Posterior vena cava (tissue), 2 donors: ENCODE measurements at regions not wholly inside any gene's neighbourhood (a gene's known extent, or its start where the extent isn't known, plus 50 kb on each side); places are given as distances from the start of the nearest gene placed in this dataset.

Experiments
- DNase-seq: peaks from one replicate; pipeline ENCODE4 v3.0.0-alpha.2; 2020; ENCODE audit warnings: low spot score
- intact Hi-C, 2 donors: fragments of 100-400 bp; cut with DNase I; formaldehyde crosslinking; loops; one replicate each; pipeline versions ENCODE4 v1.14.1 to v1.14.2; 2022 to 2023
- donor health status: DM: yes; HTN: yes; CAD: no.
- donor health status: DM: yes; HTN: yes; CAD: no.

DNA sequence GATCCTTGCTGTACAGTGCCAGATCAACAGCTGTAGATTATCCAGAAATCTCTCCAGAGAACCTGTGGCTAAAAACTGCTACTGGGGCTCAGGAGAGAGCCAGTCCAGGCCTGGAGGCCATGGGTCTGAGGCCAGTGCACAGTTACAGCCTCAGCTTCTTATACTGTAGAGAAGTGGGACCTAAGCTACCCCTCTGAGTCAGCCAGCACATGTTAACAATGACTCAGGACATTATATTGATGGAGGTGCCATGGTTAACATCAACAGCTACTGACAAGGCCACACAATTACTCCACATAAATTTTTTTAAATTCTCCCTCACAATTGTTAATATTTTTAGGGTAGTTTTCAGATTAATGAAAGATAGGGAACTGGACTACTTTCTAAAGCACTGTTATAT lies 138.5 kb downstream of the RBM26 start:
- intact Hi-C loops = no loop called here

DNA sequence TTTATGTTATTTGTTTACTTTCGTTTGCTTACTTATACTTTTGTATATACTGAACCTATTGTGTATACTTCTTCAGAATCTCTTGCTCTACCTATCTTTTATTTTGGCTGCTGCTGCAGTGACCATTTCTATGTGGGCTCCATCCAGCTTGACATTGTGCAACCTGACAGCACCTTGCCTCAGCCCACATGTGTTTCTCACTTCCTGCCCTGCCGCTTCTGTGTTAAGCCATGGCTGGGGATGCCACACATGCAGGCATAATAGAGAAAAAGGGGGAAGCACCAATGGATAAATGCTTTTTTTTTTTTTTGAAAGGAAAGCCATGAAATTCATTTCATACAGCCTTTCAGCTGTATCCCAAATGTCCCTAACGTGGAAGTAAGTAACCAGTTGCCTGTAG lies 147.6 kb downstream of the RBM26 start:
- no peak for DNase-seq
- intact Hi-C loops = no loop called here

More for the DNA sequence above, 138.5 kb downstream of the RBM26 start:
- DNase-seq = no peak

DNA sequence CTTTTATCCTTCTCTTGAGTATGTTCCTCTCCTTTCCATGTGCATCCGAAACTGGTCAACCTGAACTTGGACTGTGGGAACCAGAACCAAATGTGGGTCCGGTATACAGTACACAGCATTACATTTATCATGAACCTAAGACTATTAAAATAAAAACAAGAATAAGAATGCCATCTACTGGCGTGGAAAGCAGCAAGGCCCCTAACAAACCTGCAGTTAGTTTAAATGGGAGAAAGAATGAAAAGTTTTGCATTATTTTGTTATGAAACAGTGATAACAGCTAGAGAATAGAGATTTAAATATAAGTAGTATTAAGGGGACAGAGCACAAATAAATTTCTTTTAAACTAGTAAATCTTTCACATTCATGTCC lies 159.5 kb downstream of the RBM26 start:
- no peak for DNase-seq

DNA sequence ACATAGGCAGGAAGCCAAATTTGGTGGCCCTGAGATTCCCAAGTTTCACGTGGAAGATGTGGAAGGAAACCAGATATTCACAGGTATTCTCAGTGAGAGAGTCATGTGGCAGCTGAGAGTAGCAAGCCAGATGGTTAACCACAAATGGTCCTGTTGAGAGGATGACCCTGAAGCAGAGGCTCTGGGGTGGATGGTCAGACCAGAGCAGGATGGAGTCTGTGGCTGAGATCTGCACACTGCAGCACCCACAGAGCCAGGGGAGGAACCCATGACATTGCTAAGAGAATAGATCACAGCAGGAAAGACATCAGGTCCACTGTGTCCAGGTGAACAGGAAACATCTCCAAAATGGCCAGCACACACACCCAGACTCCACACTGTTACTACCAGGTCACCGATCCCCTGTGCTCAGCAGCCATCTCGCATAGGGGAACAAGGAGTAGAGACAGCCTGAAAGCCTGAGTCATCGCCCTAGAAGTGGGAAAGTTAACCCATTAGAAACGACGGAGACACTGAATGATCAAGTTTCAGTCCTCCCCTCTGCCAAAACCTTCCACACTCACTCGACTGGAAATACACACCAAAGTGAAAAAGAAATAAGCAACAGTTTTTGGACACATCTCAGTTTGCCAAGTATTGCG lies 160.0 kb downstream of the RBM26 start:
- DNase-seq = no peak
- intact Hi-C loops = loop anchor here in 1 of 2 donors (5.0 kb wide), 1 partner anchor 211 kb away; no protein-coding TSS in a partner anchor

More for the DNA sequence above, 159.5 kb downstream of the RBM26 start:
- intact Hi-C loops = loop anchor here in 1 of 2 donors (5.0 kb wide), 1 partner anchor 211 kb away; no protein-coding TSS in a partner anchor

DNA sequence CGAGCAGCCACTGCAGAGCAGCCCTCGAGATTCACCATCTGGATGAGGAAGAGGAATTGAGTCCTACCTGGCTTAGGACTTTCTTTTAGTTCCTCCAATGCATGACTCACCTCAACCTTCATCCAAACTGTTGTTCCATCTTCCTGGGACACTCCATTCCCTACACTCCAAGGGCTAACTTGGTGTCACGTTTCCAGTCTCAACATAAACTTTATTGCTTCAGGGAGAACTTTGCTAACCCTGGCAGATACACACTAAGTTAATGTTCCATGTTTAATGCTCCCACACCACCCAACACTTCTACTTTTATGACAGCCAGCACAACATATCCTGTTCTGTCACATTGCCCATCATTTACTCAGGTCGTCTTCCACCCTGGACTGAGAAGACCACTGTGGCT lies 164.4 kb downstream of the RBM26 start:
- DNase-seq = no peak
- intact Hi-C loops = no loop called here

DNA sequence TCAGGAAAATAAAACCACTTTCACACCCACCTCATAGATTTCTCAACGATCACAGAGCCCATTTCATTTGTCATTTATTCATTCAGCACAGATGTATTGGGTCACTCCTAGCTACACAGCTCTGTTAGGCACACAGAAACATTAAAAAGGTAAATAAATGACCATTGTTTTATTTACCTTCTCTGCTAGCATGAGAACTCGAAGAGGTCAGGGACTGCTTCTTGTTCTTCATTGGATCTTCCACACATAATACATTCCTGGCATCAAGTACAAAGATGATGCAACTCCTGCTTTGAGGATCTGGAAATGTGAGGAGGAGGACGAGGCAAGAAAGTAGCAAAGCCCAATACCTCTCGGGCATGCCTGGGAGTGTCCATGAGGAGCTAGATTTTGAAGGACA lies 168.1 kb downstream of the RBM26 start:
- intact Hi-C loops = no loop called here
- DNase-seq = no peak

DNA sequence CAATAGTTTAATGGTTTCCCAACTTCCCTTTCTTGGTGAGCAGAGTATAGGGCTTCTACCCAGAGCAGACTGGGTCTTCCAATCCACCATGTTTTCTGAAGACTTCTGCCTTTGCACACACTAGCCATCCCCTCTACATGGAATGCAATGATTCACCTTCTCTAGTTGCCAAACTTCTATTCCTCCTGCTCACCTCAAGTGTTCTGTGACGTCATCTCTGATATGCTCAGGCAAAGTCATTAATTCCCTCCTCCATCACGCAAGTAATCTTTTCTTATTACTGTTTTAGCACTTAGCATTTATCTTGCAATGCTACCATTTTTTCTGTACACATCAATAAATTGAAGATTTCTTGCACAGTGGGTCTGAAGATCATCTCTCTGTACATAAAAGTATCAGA lies 174.2 kb downstream of the RBM26 start:
- intact Hi-C loops = no loop called here
- DNase-seq = no peak

- DNase-seq = no peak
- intact Hi-C loops = no loop called here
These were observed 176.3 kb downstream of the RBM26 start for GRCh38 chr13:79229761-79230160.

DNA sequence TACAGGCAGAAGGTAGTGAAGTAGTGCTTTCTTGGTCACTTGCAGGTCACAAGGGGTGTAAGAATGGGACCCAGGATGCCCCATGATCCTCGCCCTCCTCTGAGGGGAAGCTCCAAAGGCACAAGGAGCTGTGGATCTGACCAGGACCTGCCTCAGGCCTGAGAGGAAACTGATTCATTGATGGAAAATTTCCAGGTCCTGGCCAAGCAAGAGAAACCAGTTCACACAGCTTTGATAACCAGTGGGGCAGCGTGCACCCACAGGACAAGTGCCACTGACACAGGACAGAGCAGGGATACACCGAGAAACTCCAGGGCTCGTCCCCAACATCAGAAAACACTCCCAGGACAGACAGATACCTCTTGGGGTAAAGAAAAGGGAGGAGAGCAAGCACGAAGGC lies 177.1 kb downstream of the RBM26 start:
- intact Hi-C loops = no loop called here
- no peak for DNase-seq

DNA sequence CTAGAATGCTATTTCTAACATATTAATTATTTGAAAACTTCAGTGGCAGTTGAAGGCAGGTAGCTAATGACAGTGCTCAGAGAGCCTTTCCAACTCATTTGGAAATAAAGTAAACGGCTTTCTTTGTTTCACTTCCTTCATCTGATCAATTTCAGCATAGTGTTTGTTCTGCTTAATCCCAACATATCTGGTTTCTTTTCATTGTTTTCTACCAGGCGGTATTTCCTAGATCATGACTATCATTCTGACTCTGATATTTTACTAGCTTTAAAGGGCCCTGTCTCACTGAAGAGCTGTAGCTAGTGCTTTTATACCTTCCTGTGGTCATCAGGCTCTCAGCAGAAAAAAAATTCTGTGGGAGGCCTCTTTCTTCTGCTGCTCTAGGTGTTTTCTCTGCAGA lies 178.6 kb downstream of the RBM26 start:
- intact Hi-C loops = no loop called here

GRCh38 chr13:79226938-79227337 lies 179.1 kb downstream of the RBM26 start:
- intact Hi-C loops = no loop called here
- DNase-seq = no peak

More for the DNA sequence above, 178.6 kb downstream of the RBM26 start:
- no peak for DNase-seq

GRCh38 chr13:79226250-79226649 lies 179.8 kb downstream of the RBM26 start:
- intact Hi-C loops = no loop called here
- no peak for DNase-seq

DNA sequence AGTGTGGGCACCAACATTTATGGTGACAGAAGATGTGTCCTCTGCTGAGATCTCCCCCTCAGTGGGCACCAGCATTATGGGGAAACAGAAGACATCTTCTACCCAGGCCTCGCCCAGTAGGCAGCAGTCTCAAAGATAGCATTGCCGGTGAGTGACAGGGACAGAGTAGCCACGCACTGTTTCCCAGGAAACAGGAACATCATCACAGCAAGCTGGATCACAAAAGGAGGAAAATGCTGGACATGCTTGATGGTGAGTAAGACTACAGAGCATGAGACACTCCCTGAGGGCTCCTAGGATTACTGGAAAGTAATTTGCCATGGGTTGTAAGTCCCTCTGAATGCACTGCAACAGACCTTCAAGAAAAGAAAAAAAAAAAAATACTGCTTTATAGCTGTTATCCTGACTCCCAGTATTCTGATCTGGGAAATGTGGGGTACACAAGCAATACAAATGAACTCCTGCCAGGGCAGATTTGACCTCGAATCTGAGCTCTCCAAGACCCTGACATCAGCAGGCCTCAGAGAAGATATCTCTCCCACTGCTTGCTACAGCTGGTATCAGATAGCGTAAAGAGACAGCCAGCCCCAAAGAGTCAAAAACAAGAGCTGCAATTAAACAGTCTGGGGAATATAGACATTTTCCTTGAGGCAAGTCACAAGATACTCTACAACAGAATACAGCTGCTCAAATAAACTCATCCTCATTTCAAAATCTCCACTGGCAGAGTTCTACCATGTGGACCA lies 180.4 kb downstream of the RBM26 start:
- intact Hi-C loops = no loop called here
- no peak for DNase-seq

GRCh38 chr13:79222427-79223205 lies 183.4 kb downstream of the RBM26 start:
- intact Hi-C loops = no loop called here
- DNase-seq = no peak

DNA sequence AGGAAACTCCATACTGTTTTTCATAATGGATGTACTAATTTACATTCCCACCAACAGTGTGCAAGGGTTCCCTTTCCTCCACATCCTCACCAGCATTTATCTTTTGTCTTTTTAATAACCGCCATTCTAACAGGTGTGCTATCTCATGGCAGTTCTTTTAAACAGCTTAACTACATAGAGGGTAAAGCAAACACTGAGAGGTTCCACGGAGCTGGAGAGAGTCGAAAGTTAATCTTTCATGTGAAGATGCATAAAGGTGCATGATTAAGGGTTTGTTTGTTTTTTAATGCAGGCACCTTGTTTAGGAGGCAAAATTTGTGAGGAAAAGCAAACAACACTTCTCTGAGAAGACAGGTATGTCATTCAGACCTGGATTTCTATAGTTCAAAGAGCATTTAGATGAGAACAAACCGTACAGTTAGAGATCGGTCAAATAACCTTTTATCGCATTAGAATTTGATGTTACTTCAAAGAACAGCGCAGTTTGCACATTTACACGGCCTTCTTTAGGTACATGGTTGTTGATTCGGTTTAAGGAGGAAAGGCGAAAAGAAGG lies 193.9 kb downstream of the RBM26 start:
- intact Hi-C loops = no loop called here
- no peak for DNase-seq

DNA sequence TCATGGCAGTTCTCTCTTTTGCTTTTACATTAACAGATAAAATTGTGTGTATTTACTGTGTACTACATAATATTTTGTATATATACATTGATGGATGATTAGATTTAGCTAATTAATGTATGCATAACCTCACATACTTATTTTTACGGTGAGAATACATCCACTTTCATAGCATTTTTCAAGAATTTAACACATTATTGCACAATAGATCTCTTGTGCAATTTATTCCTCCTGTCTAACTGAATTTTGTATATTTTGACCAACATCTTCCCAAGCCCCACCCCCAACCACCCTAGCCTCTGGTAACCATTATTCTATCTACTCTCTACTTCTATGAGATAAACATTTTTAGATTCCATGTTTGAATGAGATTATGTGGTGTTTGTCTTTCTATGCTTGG lies 194.7 kb downstream of the RBM26 start:
- intact Hi-C loops = no loop called here
- no peak for DNase-seq

DNA sequence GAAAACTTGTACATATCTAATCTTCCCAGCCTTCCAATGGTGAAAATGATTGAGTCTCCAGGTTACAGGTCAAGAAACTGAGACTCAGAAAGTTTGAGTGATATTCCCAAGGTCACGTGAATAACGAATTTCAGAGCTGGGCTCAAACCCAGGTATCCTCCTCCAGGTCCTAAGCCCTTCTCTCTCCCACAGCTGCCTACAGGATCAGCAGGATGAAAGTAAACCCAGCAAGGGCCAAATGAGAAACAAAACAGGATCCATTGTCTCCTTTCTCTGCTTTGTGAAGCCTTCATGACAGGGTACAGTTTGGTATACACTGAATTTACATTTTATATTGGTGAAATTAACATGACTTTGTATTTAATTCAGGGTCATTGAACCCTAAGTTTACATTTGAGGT lies 208.1 kb downstream of the RBM26 start:
- DNase-seq = no peak
- intact Hi-C loops = no loop called here

DNA sequence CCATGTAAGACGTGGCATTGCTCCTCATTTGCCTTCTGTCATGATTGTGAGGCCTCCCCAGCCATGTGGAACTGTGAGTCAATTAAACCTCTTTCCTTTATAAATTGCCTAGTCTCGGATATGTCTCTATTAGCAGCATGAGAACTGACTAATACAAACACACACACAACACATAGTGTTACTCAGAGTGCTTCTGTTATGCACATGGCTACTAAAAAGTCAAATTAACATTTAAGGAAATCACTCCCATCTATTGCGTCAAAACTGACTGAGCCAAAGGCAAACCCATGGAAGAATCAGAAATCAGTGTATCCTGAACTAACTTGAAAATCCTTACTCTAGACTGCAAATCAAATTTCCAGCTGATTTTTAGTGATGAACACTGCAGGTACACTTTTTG lies 209.2 kb downstream of the RBM26 start:
- no peak for DNase-seq
- intact Hi-C loops = no loop called here

DNA sequence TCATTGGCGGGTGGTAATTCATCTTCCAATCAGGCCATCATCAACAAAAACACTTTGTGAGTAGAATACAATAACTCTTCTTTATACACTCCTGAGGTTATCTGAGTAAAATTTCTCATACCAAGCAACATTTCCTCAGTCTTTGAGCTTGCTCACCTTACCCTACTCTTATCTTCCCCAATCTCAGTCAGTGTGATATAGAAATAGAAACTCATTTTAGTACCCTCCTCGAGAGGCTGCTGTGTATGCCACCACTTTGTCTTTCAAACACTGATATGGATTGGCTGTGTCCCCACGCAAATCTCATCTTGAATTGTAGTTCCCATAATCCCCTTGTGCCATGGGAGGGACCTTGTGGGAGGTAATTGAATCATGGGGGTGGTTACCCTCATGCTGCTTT lies 209.7 kb downstream of the RBM26 start:
- DNase-seq = no peak
- intact Hi-C loops = no loop called here

- intact Hi-C loops = no loop called here
These were observed 211.3 kb downstream of the RBM26 start for GRCh38 chr13:79194727-79195126.

More at GRCh38 chr13:79194727-79195126, 211.3 kb downstream of the RBM26 start:
- DNase-seq = no peak
